ENCODE measurements at regions not wholly inside any gene's neighbourhood (a gene's known extent, or its start where the extent isn't known, plus 50 kb on each side); places are given as distances from the start of the nearest gene placed in this dataset.
"Not testable (repeated sequence)": the region's sequence is repeated elsewhere in the genome, so short reads cannot be mapped to it uniquely, and the experiment has no call there.

DNA sequence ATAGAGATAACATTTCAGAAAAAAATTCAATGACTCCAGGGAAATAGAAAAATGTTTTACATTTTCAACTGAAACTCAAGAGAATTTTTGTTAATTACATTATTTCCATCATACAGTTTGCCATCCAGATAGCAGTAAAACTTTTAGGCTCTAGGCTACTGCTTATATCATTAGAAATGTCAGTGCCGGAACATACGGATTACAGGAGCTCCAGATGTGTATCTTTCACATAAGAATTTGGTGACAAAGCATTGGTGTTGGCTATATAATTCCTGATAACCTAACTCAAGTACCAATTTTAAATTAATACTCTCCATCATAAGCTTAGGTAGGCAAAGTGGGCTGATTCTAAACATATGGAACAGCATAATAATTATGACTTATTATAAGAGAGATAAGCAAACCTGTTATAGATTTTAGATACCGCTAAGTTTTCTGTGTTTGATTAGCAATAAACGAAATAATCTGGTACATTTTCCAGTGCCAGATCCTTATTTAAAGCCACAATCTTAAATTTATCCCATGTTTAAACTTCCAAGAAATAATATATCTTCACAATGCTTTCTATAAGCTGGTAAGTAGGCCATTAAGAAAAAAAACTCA, 637.9 kb downstream of the NXPH1 start:
- TF ChIP-seq, protein P1, sequence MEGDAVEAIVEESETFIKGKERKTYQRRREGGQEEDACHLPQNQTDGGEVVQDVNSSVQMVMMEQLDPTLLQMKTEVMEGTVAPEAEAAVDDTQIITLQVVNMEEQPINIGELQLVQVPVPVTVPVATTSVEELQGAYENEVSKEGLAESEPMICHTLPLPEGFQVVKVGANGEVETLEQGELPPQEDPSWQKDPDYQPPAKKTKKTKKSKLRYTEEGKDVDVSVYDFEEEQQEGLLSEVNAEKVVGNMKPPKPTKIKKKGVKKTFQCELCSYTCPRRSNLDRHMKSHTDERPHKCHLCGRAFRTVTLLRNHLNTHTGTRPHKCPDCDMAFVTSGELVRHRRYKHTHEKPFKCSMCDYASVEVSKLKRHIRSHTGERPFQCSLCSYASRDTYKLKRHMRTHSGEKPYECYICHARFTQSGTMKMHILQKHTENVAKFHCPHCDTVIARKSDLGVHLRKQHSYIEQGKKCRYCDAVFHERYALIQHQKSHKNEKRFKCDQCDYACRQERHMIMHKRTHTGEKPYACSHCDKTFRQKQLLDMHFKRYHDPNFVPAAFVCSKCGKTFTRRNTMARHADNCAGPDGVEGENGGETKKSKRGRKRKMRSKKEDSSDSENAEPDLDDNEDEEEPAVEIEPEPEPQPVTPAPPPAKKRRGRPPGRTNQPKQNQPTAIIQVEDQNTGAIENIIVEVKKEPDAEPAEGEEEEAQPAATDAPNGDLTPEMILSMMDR (IDR thresholded peaks at IDR 0.05) = no peak
- CTCF ChIA-PET = no interaction called here

DNA sequence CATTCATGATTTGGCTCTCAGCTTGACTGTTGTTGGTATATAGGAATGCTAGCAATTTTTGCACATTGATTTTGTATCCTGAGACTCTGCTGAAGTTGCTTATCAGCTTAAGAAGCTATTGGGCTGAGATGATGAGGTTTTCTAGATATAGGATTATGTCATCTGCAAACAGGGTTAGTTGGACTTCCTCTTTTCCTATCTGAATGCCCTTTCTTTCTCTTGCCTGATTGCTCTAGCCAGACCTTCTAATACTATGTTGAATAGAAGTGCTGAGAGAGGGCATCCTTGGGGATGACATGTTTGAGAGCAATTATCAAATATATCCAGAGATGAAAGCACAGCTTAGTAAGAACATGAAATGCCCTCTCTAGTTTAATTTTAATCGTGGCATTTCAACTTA, 642.4 kb downstream of the NXPH1 start:
- DNase-seq; intact Hi-C loops (cut with micrococcal nuclease); POLR2A ChIA-PET; CTCF ChIA-PET; H3K36me3 Mint-ChIP-seq (ENCODE audit: low read depth); H3K27me3 Mint-ChIP-seq; H3K27ac Mint-ChIP-seq; H3K4me3 Mint-ChIP-seq; H3K9me3 Mint-ChIP-seq; ATAC-seq; H3K4me1 Mint-ChIP-seq (ENCODE audit: low read depth): not testable (repeated sequence)

More for the DNA sequence above, 637.9 kb downstream of the NXPH1 start:
- no peaks in the 10 kb centered on the region for H3K36me3 Mint-ChIP-seq (ENCODE audit: low read depth)
- no peak for DNase-seq
- no peaks in the 10 kb centered on the region for H3K4me1 Mint-ChIP-seq (ENCODE audit: low read depth)
- H3K27ac Mint-ChIP-seq = no peak overlapping the region
- ATAC-seq = no peak
- H3K4me3 Mint-ChIP-seq = no peak overlapping the region
- peaks cover 10% of the 10 kb centered on the region for H3K9me3 Mint-ChIP-seq
- H3K27me3 Mint-ChIP-seq = no peaks in the 10 kb centered on the region
- intact Hi-C loops (cut with micrococcal nuclease) = no loop called here
- POLR2A ChIA-PET = interaction anchor here (1.1 kb wide), 1 partner anchor 13 kb away, joined by 3 read pairs; no protein-coding TSS in a partner anchor

DNA sequence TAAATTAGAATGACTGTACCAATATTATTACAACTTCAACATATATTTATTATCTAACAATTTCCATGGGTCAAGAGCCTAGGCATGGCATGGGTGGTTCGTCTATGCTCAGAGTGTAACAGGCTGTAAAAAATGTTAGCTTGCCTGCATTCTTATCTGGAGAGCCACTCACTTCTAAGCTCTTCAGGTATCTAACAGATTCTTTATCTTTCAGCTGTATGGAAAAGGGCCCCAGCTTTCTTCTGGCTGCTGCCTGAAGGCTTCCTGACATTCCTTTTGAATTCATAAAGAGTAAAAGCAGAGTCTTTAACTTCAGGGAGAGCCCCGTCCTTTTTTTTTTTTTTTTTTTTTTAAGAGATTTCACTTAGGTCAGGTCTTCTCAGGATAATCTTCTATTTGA, 648.8 kb downstream of the NXPH1 start:
- Mint-ChIP-seq H3K9me3 (peaks cover 4% of the 10 kb centered on the region), H3K27ac (no peak overlapping the region), H3K4me1 (ENCODE audit: low read depth) (no peaks in the 10 kb centered on the region), H3K4me3 (no peak overlapping the region), H3K36me3 (ENCODE audit: low read depth) (no peaks in the 10 kb centered on the region), H3K27me3 (no peaks in the 10 kb centered on the region)
- CTCF ChIA-PET = no interaction called here
- TF ChIP-seq, protein P1 (IDR thresholded peaks at IDR 0.05) = no peak
- ATAC-seq (no peak), DNase-seq (no peak)
- POLR2A ChIA-PET = no interaction called here
- intact Hi-C loops (cut with micrococcal nuclease) = no loop called here

DNA sequence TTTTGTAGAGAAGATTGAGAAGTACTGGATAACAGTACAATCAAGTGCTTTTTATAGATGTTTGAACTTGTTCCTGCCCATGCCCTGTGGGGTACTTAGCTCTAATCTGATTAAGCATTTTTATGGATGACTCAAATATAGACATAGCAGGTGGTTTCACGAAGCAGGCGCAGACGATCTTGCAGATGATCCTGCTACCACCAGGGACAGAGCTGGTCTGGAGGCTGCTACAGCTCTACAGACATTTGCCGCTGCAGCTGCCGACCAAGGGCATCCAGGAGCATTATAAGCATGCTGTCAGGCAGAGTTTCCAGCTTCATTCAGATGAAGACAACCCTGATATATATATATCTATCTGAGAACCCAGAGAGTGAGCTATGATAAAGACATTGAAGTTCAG, 650.4 kb downstream of the NXPH1 start:
- H3K9me3 Mint-ChIP-seq = peaks cover 4% of the 10 kb centered on the region
- H3K36me3 Mint-ChIP-seq (ENCODE audit: low read depth) = no peaks in the 10 kb centered on the region
- H3K4me1 Mint-ChIP-seq (ENCODE audit: low read depth) = no peaks in the 10 kb centered on the region
- H3K27me3 Mint-ChIP-seq = no peaks in the 10 kb centered on the region
- H3K4me3 Mint-ChIP-seq = no peak overlapping the region
- ChIA-PET POLR2A (interaction anchor here (0.6 kb wide), 1 partner anchor 12 kb away, joined by 3 read pairs; no protein-coding TSS in a partner anchor), CTCF (no interaction called here)
- H3K27ac Mint-ChIP-seq = no peak overlapping the region
- TF ChIP-seq, protein P1 (IDR thresholded peaks at IDR 0.05) = no peak
- intact Hi-C loops (cut with micrococcal nuclease) = no loop called here
- DNase-seq = no peak
- no peak for ATAC-seq

DNA sequence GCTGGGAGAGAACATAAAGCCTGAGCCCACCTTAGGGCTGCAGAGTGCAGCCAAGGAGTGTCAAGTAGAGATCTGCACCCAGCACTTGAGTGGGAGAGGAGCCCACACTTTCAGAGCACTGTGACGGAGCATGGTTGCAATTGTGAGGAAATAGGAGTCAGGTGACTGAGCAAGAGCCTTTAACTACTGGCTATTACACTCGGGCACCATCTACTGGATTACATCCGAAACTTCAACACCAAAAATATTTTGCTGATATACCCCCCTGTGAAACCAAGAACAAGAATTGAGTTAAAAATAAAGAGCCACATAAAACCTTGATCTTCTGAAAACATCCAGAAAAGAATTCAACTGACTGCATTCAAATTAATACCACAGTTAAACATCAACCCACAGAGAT, 657.9 kb downstream of the NXPH1 start:
- no peak for DNase-seq
- Mint-ChIP-seq H3K9me3 (peaks cover 3% of the 10 kb centered on the region), H3K27me3 (no peaks in the 10 kb centered on the region), H3K27ac (no peak overlapping the region), H3K4me1 (ENCODE audit: low read depth) (no peaks in the 10 kb centered on the region), H3K4me3 (no peak overlapping the region), H3K36me3 (ENCODE audit: low read depth) (no peaks in the 10 kb centered on the region)
- no peak for ATAC-seq
- ChIA-PET POLR2A (no interaction called here), CTCF (no interaction called here)
- intact Hi-C loops (cut with micrococcal nuclease) = no loop called here
- TF ChIP-seq, protein P1 (IDR thresholded peaks at IDR 0.05) = no peak
